HFFc6 (cell line): ENCODE measurements at regions not wholly inside any gene's neighbourhood (a gene's known extent, or its start where the extent isn't known, plus 50 kb on each side); places are given as distances from the start of the nearest gene placed in this dataset.

ENCODE experiments used
- DNase-seq: peaks from one replicate; pipeline ENCODE4 v3.0.0-alpha.2; 2018
- H3K27ac Mint-ChIP-seq: 2 replicates; pipeline ENCODE4 v1.8.0; 2020; ENCODE audit warnings: mild to moderate bottlenecking, mixed read lengths
- H3K27me3 Mint-ChIP-seq: 2 replicates; pipeline ENCODE4 v1.8.0; 2021; ENCODE audit warnings: mild to moderate bottlenecking, moderate library complexity, mixed read lengths; ENCODE audit not compliant: insufficient read depth
- H3K36me3 Mint-ChIP-seq: 2 replicates; pipeline ENCODE4 v1.8.0; 2021; ENCODE audit warnings: low read depth, mixed read lengths
- H3K4me1 Mint-ChIP-seq: 2 replicates; pipeline ENCODE4 v1.8.0; 2020; ENCODE audit warnings: low read depth, mixed read lengths
- H3K4me3 Mint-ChIP-seq: 2 replicates; pipeline ENCODE4 v1.8.0; 2020; ENCODE audit warnings: mild to moderate bottlenecking, moderate library complexity, mixed read lengths
- H3K9me3 Mint-ChIP-seq: 2 replicates; pipeline ENCODE4 v1.8.0; 2020; ENCODE audit warnings: mild to moderate bottlenecking, mixed read lengths
- TF ChIP-seq, protein P1 (sequence below): fragments of 200-600 bp; sonication (generic); IDR thresholded peaks from 2 replicates; pipeline ENCODE4 v1.5.0; 2021; ENCODE audit warnings: antibody characterized with exemption, mild to moderate bottlenecking

DNA sequence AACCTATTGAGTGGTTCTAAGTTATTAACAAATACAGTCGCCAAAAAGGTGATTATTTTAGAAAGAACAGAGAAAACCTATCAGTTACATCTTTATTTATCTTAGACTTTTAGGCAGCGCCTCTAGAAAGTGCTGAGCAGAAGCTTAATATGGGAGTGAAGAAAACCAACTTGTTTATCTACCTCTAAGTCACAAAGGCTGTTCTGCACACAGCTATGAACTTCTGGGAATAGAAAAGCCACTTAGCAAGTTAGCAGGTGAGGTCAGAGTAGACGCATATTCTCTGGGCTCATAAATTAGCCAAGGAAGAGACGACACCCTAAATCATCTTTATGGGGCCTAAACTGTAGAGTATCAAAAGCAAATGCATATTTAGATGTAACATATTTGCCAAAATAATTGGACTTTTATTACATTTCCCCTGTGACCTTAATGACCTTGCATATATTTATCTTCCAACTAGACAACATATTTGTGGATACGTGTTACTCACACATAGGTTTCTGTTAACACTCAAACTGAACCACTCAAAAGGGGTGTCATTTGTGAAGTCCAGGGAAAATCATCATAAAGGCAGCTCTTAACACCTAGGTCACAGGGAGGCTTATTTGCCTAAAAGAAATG is 267.1 kb downstream of the ADGB start:
- Mint-ChIP-seq H3K36me3 (no peaks in the 10 kb centered on the region), H3K27me3 (0 out of 2 replicates have a peak, but pooled peaks cover 1% of the 10 kb centered on the region), H3K9me3 (no peaks in the 10 kb centered on the region), H3K4me1 (no peaks in the 10 kb centered on the region), H3K27ac (no peak overlapping the region), H3K4me3 (no peak overlapping the region)
- DNase-seq: no peak
- TF ChIP-seq, protein P1, sequence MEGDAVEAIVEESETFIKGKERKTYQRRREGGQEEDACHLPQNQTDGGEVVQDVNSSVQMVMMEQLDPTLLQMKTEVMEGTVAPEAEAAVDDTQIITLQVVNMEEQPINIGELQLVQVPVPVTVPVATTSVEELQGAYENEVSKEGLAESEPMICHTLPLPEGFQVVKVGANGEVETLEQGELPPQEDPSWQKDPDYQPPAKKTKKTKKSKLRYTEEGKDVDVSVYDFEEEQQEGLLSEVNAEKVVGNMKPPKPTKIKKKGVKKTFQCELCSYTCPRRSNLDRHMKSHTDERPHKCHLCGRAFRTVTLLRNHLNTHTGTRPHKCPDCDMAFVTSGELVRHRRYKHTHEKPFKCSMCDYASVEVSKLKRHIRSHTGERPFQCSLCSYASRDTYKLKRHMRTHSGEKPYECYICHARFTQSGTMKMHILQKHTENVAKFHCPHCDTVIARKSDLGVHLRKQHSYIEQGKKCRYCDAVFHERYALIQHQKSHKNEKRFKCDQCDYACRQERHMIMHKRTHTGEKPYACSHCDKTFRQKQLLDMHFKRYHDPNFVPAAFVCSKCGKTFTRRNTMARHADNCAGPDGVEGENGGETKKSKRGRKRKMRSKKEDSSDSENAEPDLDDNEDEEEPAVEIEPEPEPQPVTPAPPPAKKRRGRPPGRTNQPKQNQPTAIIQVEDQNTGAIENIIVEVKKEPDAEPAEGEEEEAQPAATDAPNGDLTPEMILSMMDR: no peak

DNA sequence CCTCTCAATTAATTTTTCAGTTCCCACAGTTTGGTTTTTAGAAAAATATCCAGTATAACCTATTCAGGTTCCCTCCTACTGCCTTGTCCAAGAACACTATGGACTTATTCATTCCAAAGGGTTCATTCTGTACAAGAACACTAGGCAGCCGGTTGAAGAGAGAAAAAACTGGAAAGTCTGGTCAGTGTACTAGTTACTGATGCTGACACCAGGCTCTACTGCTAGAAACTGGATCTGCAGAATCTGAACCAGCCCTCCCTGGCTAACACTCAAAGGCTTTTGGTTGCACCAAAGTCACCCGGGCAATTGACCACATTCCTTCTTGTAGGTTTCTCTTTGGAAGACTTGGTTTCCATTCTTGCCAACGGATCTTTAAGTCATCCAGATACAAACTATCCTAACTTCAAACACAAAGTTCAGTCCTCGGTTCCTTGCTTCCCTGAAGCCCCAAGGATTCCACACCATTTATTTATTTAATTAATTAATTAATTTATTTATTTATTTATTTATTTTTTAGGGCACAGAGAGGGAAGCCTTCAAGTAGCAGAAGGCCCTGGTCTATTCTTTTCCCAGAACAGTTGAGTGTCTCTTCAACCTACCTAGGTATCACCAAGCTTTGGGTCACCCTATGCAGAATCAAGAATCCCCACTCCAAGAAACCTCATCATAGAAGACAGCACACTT is 268.1 kb downstream of the ADGB start:
- no peak for DNase-seq
- no peaks in the 10 kb centered on the region for H3K36me3 Mint-ChIP-seq
- TF ChIP-seq, protein P1: no peak
- no peaks in the 10 kb centered on the region for H3K9me3 Mint-ChIP-seq
- H3K27ac Mint-ChIP-seq: no peak overlapping the region
- peaks cover 5% of the 10 kb centered on the region for H3K4me1 Mint-ChIP-seq
- peaks cover 1% of the 10 kb centered on the region; the same call in 1 of the 2 replicates for H3K27me3 Mint-ChIP-seq
- no peak overlapping the region for H3K4me3 Mint-ChIP-seq

- TF ChIP-seq, protein P1: no peak
- Mint-ChIP-seq H3K4me1 (peaks cover 14% of the 10 kb centered on the region), H3K9me3 (no peaks in the 10 kb centered on the region), H3K27me3 (peaks cover 1% of the 10 kb centered on the region; the same call in 1 of the 2 replicates), H3K4me3 (no peak overlapping the region), H3K27ac (no peak overlapping the region), H3K36me3 (no peaks in the 10 kb centered on the region)
- DNase-seq: no peak
These were observed 270.0 kb downstream of the ADGB start for GRCh38 chr6:146868671-146869209.

DNA sequence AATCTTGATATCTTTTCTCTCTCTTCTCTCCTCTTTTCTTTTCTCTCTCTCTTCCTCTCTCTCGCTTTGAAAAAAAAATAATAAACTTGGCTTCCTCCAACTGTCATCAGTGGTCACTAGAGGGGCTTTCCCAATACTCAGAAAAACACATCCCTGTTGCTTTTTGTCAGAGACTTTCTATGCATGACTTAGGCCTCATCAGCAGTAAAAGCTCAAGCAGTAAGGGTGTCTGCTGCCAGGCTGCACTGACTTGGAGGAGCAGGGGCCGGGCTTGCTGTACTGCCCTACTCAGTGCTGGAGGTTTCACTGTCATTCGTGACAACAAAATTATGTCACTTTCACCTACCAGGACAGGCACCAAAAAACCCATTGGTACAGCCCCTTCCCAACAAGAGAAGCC is 272.0 kb downstream of the ADGB start:
- Mint-ChIP-seq H3K27me3 (peaks cover 1% of the 10 kb centered on the region; the same call in 1 of the 2 replicates), H3K4me1 (peaks cover 14% of the 10 kb centered on the region), H3K9me3 (no peaks in the 10 kb centered on the region), H3K36me3 (no peaks in the 10 kb centered on the region), H3K27ac (no peak overlapping the region), H3K4me3 (no peak overlapping the region)
- DNase-seq: no peak
- TF ChIP-seq, protein P1: no peak

DNA sequence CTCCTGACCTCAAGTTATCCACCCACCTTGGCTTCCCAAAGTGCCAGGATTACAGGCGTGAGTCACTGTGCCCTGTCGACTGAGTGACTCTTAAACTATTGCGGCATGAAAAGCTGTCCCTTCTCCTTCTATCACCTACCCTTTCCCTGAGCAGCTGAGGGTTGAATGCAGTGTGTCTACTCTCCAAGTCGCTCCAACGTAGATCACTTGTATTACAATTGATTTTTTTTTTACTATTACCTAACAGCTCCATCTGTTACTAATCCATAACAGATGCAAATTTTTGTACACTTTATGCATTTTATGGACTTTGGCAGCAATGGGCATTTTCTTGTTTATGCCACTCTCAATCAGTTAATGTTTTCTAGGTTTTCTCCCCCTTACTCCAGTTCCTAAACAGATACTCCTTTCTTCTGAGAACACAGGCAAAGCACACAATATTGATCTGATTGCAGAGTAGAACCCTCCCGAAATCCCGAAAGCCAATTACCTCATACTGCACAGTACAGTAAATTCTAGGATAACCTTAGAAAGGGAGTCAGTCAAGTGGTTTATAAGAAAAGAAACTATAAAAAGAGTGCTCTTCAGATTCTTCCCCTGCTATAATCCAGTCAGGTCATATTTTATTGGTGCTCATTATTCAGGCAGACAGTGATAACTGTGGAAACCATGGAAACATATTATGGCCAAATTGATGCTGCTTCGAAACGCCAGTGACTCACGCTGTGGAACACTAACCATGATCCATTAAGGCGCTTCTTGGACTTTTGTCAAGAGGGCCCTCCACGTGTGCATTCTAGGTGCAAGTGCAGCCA is 273.0 kb downstream of the ADGB start:
- no peaks in the 10 kb centered on the region; the same call in 1 of the 2 replicates for H3K27me3 Mint-ChIP-seq
- no peak for DNase-seq
- H3K27ac Mint-ChIP-seq: peak overlapping the region; percentile 44; the same call in 1 of the 2 replicates
- TF ChIP-seq, protein P1: no peak
- no peaks in the 10 kb centered on the region for H3K36me3 Mint-ChIP-seq
- peaks cover 14% of the 10 kb centered on the region for H3K4me1 Mint-ChIP-seq
- H3K9me3 Mint-ChIP-seq: no peaks in the 10 kb centered on the region
- H3K4me3 Mint-ChIP-seq: peak overlapping the region; percentile 12; the same call in 1 of the 2 replicates
